ENCODE measurements at regions not wholly inside any gene's neighbourhood (a gene's known extent, or its start where the extent isn't known, plus 50 kb on each side); places are given as distances from the start of the nearest gene placed in this dataset.

- TF ChIP-seq, protein P1, sequence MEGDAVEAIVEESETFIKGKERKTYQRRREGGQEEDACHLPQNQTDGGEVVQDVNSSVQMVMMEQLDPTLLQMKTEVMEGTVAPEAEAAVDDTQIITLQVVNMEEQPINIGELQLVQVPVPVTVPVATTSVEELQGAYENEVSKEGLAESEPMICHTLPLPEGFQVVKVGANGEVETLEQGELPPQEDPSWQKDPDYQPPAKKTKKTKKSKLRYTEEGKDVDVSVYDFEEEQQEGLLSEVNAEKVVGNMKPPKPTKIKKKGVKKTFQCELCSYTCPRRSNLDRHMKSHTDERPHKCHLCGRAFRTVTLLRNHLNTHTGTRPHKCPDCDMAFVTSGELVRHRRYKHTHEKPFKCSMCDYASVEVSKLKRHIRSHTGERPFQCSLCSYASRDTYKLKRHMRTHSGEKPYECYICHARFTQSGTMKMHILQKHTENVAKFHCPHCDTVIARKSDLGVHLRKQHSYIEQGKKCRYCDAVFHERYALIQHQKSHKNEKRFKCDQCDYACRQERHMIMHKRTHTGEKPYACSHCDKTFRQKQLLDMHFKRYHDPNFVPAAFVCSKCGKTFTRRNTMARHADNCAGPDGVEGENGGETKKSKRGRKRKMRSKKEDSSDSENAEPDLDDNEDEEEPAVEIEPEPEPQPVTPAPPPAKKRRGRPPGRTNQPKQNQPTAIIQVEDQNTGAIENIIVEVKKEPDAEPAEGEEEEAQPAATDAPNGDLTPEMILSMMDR (conservative IDR thresholded peaks at IDR 0.05), result no peak
- no peak for TF ChIP-seq EZH2 (IDR thresholded peaks at IDR 0.05; ENCODE audit: low read depth)
- H3K79me2 ChIP-seq (ENCODE audit: low read depth), result no peaks in the 10 kb centered on the region
- H4K20me1 ChIP-seq (ENCODE audit: insufficient read depth), result no peaks in the 10 kb centered on the region
- H3K9me2 ChIP-seq (ENCODE audit: insufficient read depth), result no peaks in the 10 kb centered on the region
- no TSS peak for BruUV-seq (replicated peaks)
- H3K4me1 ChIP-seq (replicated peaks; ENCODE audit: insufficient read depth), result peaks cover 20% of the 10 kb centered on the region
- no peak overlapping the region; the same call in 1 of the 2 replicates for H2AFZ ChIP-seq
- ChIA-PET POLR2A (ENCODE audit: unreplicated experiment) (no interaction called here), CTCF (no interaction called here)
- H3K9me3 ChIP-seq (ENCODE audit: insufficient read depth, low read depth), result no peaks in the 10 kb centered on the region
- peak overlapping the region; percentile 26; the same call in 1 of the 2 replicates for H3K27ac ChIP-seq
- DNase-seq, result no peak
- H3K4me2 ChIP-seq, result peak overlapping the region; percentile 48
- intact Hi-C loops (cut with micrococcal nuclease; ENCODE audit: unreplicated experiment), result no loop called here
- peaks cover 12% of the 10 kb centered on the region; the same call in 1 of the 2 replicates for H3F3A ChIP-seq (ENCODE audit: insufficient read depth, low read depth)
- H3K4me3 ChIP-seq, result no peak overlapping the region
- H3K36me3 ChIP-seq (ENCODE audit: low read depth), result no peaks in the 10 kb centered on the region
- no peaks in the 10 kb centered on the region for H3K27me3 ChIP-seq (ENCODE audit: insufficient read depth, low read depth)
Observed at GRCh38 chr10:78763234-78763633, 305.5 kb upstream of the ZMIZ1 start.

GRCh38 chr10:78763651-78764395, 304.9 kb upstream of the ZMIZ1 start:
- H4K20me1 ChIP-seq (ENCODE audit: insufficient read depth), result no peaks in the 10 kb centered on the region
- ChIA-PET POLR2A (ENCODE audit: unreplicated experiment) (no interaction called here), CTCF (no interaction called here)
- TF ChIP-seq EZH2 (IDR thresholded peaks at IDR 0.05; ENCODE audit: low read depth), result no peak
- TF ChIP-seq, protein P1 (conservative IDR thresholded peaks at IDR 0.05), result no peak
- H3F3A ChIP-seq (ENCODE audit: insufficient read depth, low read depth), result peaks cover 12% of the 10 kb centered on the region; the same call in 1 of the 2 replicates
- H3K4me3 ChIP-seq, result no peak overlapping the region
- peak overlapping the region; percentile 26; the same call in 1 of the 2 replicates for H3K27ac ChIP-seq
- H3K9me2 ChIP-seq (ENCODE audit: insufficient read depth), result no peaks in the 10 kb centered on the region
- intact Hi-C loops (cut with micrococcal nuclease; ENCODE audit: unreplicated experiment), result no loop called here
- H3K36me3 ChIP-seq (ENCODE audit: low read depth), result no peaks in the 10 kb centered on the region
- no peaks in the 10 kb centered on the region for H3K79me2 ChIP-seq (ENCODE audit: low read depth)
- peak overlapping the region; percentile 65; the same call in 1 of the 2 replicates for H2AFZ ChIP-seq
- H3K27me3 ChIP-seq (ENCODE audit: insufficient read depth, low read depth), result no peaks in the 10 kb centered on the region
- H3K4me2 ChIP-seq, result peak overlapping the region; percentile 48
- no peaks in the 10 kb centered on the region for H3K9me3 ChIP-seq (ENCODE audit: insufficient read depth, low read depth)
- peak; percentile 27 to 58 for DNase-seq
- peaks cover 18% of the 10 kb centered on the region for H3K4me1 ChIP-seq (replicated peaks; ENCODE audit: insufficient read depth)
- no TSS peak for BruUV-seq (replicated peaks)

DNA sequence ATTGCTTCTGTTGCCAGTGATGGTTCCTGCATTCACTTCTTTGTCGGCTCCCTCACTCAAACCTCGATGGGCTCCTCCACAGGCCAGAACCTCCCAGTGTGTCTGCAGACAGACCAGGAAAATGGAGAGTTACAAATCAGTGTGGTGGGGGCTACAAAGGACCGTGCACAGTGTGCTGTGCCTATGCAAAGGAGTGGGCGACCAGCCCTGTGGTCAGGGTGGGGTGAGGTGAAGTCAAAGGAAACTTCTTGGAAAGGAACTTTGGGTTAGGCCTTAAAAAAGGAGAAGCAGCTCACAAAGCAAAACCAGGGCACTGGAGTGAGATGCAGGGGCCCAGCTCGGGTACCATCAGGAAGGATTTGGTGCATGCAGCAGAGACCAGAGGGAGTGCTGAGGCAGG, 304.3 kb upstream of the ZMIZ1 start:
- H3K79me2 ChIP-seq (ENCODE audit: low read depth), result no peaks in the 10 kb centered on the region
- ChIA-PET POLR2A (ENCODE audit: unreplicated experiment) (no interaction called here), CTCF (no interaction called here)
- BruUV-seq (replicated peaks), result no TSS peak
- intact Hi-C loops (cut with micrococcal nuclease; ENCODE audit: unreplicated experiment), result no loop called here
- no peaks in the 10 kb centered on the region for H3K9me3 ChIP-seq (ENCODE audit: insufficient read depth, low read depth)
- peaks cover 18% of the 10 kb centered on the region for H3K4me1 ChIP-seq (replicated peaks; ENCODE audit: insufficient read depth)
- no peaks in the 10 kb centered on the region for H3K27me3 ChIP-seq (ENCODE audit: insufficient read depth, low read depth)
- H3K9me2 ChIP-seq (ENCODE audit: insufficient read depth), result no peaks in the 10 kb centered on the region
- H3F3A ChIP-seq (ENCODE audit: insufficient read depth, low read depth), result peaks cover 12% of the 10 kb centered on the region; the same call in 1 of the 2 replicates
- H3K27ac ChIP-seq, result peak overlapping the region; percentile 26; the same call in 1 of the 2 replicates
- TF ChIP-seq EZH2 (IDR thresholded peaks at IDR 0.05; ENCODE audit: low read depth), result no peak
- TF ChIP-seq, protein P1 (conservative IDR thresholded peaks at IDR 0.05), result no peak
- no peak for DNase-seq
- H2AFZ ChIP-seq, result no peak overlapping the region; the same call in 1 of the 2 replicates
- H3K4me3 ChIP-seq, result no peak overlapping the region
- H4K20me1 ChIP-seq (ENCODE audit: insufficient read depth), result no peaks in the 10 kb centered on the region
- H3K36me3 ChIP-seq (ENCODE audit: low read depth), result no peaks in the 10 kb centered on the region
- peak overlapping the region; percentile 48; the same call in 1 of the 2 replicates for H3K4me2 ChIP-seq

Measured in PC-9 (cell line).